HepG2 (cell line): ENCODE measurements at regions not wholly inside any gene's neighbourhood (a gene's known extent, or its start where the extent isn't known, plus 50 kb on each side); places are given as distances from the start of the nearest gene placed in this dataset.

Experiments
- CBX2 ChIP-seq, 2 experiments: fragments of 200-600 bp in 1 of 2; sonication (generic); formaldehyde crosslinking in 1 of 2; IDR thresholded peaks; 2 replicates each; pipeline versions ENCODE4 v1.7.0 to v1.8.1; 2018 to 2022; ENCODE audit warnings: low read depth in 2 of 2, low read length in 1 of 2, mild to moderate bottlenecking in 1 of 2, missing genetic modification reagents in 1 of 2
- CC2D1A ChIP-seq: sonication (generic); formaldehyde crosslinking; IDR thresholded peaks from 2 replicates; pipeline ENCODE4 v1.8.1; 2023; ENCODE audit warnings: mild to moderate bottlenecking, missing genetic modification reagents
- FOSL2 ChIP-seq: sonication (generic); formaldehyde crosslinking; IDR thresholded peaks from 2 replicates; pipeline ENCODE4 v1.4.0; 2020; ENCODE audit warnings: missing genetic modification reagents
- GPBP1L1 ChIP-seq: sonication (generic); formaldehyde crosslinking; IDR thresholded peaks from 2 replicates; pipeline ENCODE4 v1.5.0; 2020; ENCODE audit warnings: mild to moderate bottlenecking, missing genetic modification reagents
- KAT8 ChIP-seq: IDR thresholded peaks from 2 replicates; pipeline ENCODE4 v1.6.1; 2016; ENCODE audit warnings: missing genetic modification reagents, missing compliant biosample characterization
- KDM5B ChIP-seq: sonication (generic); formaldehyde crosslinking; IDR thresholded peaks from 2 replicates; pipeline ENCODE4 v1.4.0; 2020; ENCODE audit warnings: missing genetic modification reagents, mild to moderate bottlenecking, borderline replicate concordance
- MAFF ChIP-seq: IDR thresholded peaks from 2 replicates; pipeline ENCODE4 v1.6.1; 2011; ENCODE audit warnings: low read depth, low read length, improper control_type of control experiment
- MAFG ChIP-seq: sonication (generic); formaldehyde crosslinking; IDR thresholded peaks from 2 replicates; pipeline ENCODE4 v1.5.1; 2020; ENCODE audit warnings: mild to moderate bottlenecking, missing genetic modification reagents
- MIXL1 ChIP-seq: IDR thresholded peaks from 2 replicates; pipeline ENCODE4 v1.6.1; 2016
- RCOR2 ChIP-seq: IDR thresholded peaks from 2 replicates; pipeline ENCODE4 v1.6.1; 2016; ENCODE audit warnings: missing biosample characterization, missing genetic modification reagents
- RNF219 ChIP-seq: sonication (generic); formaldehyde crosslinking; IDR thresholded peaks from 2 replicates; pipeline ENCODE4 v1.5.0; 2020; ENCODE audit warnings: mild to moderate bottlenecking, missing genetic modification reagents
- SIN3B ChIP-seq: fragments of 150-350 bp; IDR thresholded peaks from 2 replicates; pipeline ENCODE4 v1.6.1; 2014; ENCODE audit warnings: low read length
- TAF1 ChIP-seq: sonication (generic); formaldehyde crosslinking; IDR thresholded peaks from 2 replicates; pipeline ENCODE4 v1.4.0; 2020; ENCODE audit warnings: missing genetic modification reagents
- TEAD2 ChIP-seq: sonication (generic); formaldehyde crosslinking; IDR thresholded peaks from 2 replicates; pipeline ENCODE4 v1.9.0; 2021; ENCODE audit warnings: missing genetic modification reagents
- ZFAT ChIP-seq: sonication (generic); formaldehyde crosslinking; conservative IDR thresholded peaks from 2 replicates; pipeline ENCODE4 v1.8.1; 2023; ENCODE audit warnings: missing genetic modification reagents, inconsistent platforms
- ZNF224 ChIP-seq: sonication (generic); formaldehyde crosslinking; IDR thresholded peaks from 2 replicates; pipeline ENCODE4 v1.5.0; 2020; ENCODE audit warnings: mild to moderate bottlenecking, missing genetic modification reagents
- ZNF441 ChIP-seq: sonication (generic); formaldehyde crosslinking; IDR thresholded peaks from 2 replicates; pipeline ENCODE4 v1.7.0; 2021; ENCODE audit warnings: missing genetic modification reagents, borderline replicate concordance
- ZNF644 ChIP-seq: IDR thresholded peaks from 2 replicates; pipeline ENCODE4 v1.6.1; 2016; ENCODE audit warnings: low read depth
- ZNF776 ChIP-seq: sonication (generic); formaldehyde crosslinking; IDR thresholded peaks from 2 replicates; pipeline ENCODE4 v1.4.0; 2020; ENCODE audit warnings: mild to moderate bottlenecking, missing genetic modification reagents
- TF ChIP-seq, protein P1 (sequence below): sonication (generic); formaldehyde crosslinking; IDR thresholded peaks from 2 replicates; pipeline ENCODE4 v1.5.1; 2020; ENCODE audit warnings: missing genetic modification reagents, mild to moderate bottlenecking, borderline replicate concordance
- TF ChIP-seq, protein P2 (sequence below): sonication (generic); formaldehyde crosslinking; IDR thresholded peaks from 2 replicates; pipeline ENCODE4 v1.5.0; 2020; ENCODE audit warnings: missing genetic modification reagents
- TF ChIP-seq, protein P3 (sequence below): sonication (generic); formaldehyde crosslinking; IDR thresholded peaks from 2 replicates; pipeline ENCODE4 v1.4.0; 2020; ENCODE audit warnings: missing genetic modification reagents

DNA sequence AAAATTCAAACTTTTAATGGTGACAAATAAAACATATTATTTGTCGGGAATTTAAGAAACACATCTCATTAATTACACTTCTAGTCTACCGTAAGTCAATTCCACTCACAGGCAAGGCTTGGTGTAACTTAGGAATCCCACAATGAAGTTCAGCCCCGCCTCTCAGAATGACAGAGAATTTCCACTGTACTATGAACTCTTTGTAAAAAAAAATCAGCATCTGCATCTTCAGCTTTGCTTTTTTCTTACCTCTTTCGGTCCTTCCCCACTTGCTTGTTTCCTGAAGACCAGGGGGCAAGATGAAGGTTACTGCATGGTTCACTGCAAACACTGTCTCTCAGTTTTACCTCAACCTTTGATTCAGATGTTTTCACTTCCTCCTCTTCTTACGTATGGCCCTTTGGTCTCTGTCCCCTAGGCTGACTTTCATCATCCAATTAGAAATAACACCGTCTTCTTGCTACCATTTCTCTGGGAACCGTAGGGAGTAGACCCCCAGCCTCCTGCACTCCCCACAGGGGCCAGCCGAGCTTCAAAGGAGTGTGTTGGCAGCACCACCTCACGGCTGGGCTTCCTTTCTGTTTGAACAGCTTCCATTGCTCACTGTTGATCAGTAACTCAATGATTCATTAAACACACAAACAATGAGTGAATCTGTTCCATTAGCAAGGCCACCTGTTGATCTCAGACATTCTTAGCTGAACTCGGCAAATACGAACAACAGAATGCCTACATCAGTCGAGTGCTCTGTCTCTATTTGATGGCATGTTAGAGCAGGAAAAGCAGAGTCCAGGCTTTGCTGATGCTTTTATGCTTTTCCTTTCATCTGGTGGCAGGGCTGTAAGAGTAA is 343.0 kb downstream of the BMP4 start (continued):
- TF ChIP-seq, protein P1, sequence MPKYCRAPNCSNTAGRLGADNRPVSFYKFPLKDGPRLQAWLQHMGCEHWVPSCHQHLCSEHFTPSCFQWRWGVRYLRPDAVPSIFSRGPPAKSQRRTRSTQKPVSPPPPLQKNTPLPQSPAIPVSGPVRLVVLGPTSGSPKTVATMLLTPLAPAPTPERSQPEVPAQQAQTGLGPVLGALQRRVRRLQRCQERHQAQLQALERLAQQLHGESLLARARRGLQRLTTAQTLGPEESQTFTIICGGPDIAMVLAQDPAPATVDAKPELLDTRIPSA: no peak
- TF ChIP-seq, protein P2, sequence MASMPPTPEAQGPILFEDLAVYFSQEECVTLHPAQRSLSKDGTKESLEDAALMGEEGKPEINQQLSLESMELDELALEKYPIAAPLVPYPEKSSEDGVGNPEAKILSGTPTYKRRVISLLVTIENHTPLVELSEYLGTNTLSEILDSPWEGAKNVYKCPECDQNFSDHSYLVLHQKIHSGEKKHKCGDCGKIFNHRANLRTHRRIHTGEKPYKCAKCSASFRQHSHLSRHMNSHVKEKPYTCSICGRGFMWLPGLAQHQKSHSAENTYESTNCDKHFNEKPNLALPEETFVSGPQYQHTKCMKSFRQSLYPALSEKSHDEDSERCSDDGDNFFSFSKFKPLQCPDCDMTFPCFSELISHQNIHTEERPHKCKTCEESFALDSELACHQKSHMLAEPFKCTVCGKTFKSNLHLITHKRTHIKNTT (CRISPR knock-in tag): no peak
- TF ChIP-seq, protein P3, sequence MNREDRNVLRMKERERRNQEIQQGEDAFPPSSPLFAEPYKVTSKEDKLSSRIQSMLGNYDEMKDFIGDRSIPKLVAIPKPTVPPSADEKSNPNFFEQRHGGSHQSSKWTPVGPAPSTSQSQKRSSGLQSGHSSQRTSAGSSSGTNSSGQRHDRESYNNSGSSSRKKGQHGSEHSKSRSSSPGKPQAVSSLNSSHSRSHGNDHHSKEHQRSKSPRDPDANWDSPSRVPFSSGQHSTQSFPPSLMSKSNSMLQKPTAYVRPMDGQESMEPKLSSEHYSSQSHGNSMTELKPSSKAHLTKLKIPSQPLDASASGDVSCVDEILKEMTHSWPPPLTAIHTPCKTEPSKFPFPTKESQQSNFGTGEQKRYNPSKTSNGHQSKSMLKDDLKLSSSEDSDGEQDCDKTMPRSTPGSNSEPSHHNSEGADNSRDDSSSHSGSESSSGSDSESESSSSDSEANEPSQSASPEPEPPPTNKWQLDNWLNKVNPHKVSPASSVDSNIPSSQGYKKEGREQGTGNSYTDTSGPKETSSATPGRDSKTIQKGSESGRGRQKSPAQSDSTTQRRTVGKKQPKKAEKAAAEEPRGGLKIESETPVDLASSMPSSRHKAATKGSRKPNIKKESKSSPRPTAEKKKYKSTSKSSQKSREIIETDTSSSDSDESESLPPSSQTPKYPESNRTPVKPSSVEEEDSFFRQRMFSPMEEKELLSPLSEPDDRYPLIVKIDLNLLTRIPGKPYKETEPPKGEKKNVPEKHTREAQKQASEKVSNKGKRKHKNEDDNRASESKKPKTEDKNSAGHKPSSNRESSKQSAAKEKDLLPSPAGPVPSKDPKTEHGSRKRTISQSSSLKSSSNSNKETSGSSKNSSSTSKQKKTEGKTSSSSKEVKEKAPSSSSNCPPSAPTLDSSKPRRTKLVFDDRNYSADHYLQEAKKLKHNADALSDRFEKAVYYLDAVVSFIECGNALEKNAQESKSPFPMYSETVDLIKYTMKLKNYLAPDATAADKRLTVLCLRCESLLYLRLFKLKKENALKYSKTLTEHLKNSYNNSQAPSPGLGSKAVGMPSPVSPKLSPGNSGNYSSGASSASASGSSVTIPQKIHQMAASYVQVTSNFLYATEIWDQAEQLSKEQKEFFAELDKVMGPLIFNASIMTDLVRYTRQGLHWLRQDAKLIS (CRISPR knock-in tag): no peak; the same call in 1 of the 2 replicates
- no peak for TF ChIP-seq CBX2 (IDR thresholded peaks at IDR 0.05; ENCODE audit: low read depth, low read length)
- no peak for TF ChIP-seq CBX2 (CRISPR knock-in tag; IDR thresholded peaks at IDR 0.05; ENCODE audit: low read depth)
- peak; percentile 52; the same call in 1 of the 2 replicates for TF ChIP-seq CC2D1A (CRISPR knock-in tag)
- no peak for TF ChIP-seq MAFG (CRISPR knock-in tag)
- TF ChIP-seq ZNF441 (CRISPR knock-in tag): peak; percentile 57; the same call in 1 of the 2 replicates
- TF ChIP-seq RCOR2 (CRISPR knock-in tag): peak; percentile 96
- TF ChIP-seq ZNF224: no peak
- no peak for TF ChIP-seq TEAD2
- TF ChIP-seq KAT8 (CRISPR knock-in tag): peak; percentile 84
- TF ChIP-seq ZNF776 (CRISPR knock-in tag): no peak
- TF ChIP-seq MAFF: peak; percentile 69
- peak; percentile 100 for TF ChIP-seq FOSL2
- TF ChIP-seq RNF219 (CRISPR knock-in tag): 0 out of 2 replicates have a peak, but pooled peaks have one; percentile 79
- TF ChIP-seq SIN3B: no peak
- TF ChIP-seq KDM5B (CRISPR knock-in tag): no peak; the same call in 1 of the 2 replicates
- no peak for TF ChIP-seq GPBP1L1 (CRISPR knock-in tag)
- no peak for TF ChIP-seq ZFAT
- TF ChIP-seq ZNF644 (CRISPR knock-in tag): peak; percentile 88
- peak; percentile 53; the same call in 1 of the 2 replicates for TF ChIP-seq TAF1 (CRISPR knock-in tag)
- peak; percentile 97 for TF ChIP-seq MIXL1 (CRISPR knock-in tag)
